HUDEP-2 (cell line): ENCODE measurements at regions not wholly inside any gene's neighbourhood (a gene's known extent, or its start where the extent isn't known, plus 50 kb on each side); places are given as distances from the start of the nearest gene placed in this dataset.

Experiments used
- DNase-seq, 76 experiments: peaks; one replicate each; lab custom pipeline; 2025; ENCODE audit not compliant: unreplicated experiment in 76 of 76; lab: John Stamatoyannopoulos, UW

DNA sequence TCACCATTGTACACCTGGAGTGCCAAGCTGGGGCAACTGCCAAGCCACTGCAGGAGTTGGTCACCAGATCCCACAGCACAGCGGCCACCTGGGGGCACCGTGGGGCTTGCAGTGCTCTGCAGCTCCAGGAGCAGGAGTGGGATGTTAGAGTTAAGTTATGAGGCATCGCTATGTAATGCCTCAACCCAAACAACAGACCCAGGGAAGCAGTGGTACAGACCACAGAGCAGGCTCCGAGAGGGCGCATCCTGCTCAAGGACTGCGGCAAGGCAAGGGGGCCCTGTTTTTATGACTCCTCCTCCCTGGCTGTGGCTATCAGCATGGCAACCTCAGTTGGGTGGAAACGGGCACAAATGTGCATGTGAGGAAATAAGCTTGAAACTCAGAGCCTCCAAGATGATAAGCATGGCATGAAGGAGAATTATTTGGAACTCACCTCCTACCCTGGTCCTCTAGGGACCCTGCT lies 63.1 kb downstream of the ARL6IP4 start:
- DNase-seq, result peak in 30 of 76 experiments; percentile 4 to 63 (median 24)

- DNase-seq, result no peak
Observed at GRCh38 chr12:123042833-123043232, 62.4 kb downstream of the ARL6IP4 start.

GRCh38 chr12:123041811-123042655 lies 61.6 kb downstream of the ARL6IP4 start:
- no peak for DNase-seq

- no peak for DNase-seq
Observed at GRCh38 chr12:123041042-123041531, 60.6 kb downstream of the ARL6IP4 start.

DNA sequence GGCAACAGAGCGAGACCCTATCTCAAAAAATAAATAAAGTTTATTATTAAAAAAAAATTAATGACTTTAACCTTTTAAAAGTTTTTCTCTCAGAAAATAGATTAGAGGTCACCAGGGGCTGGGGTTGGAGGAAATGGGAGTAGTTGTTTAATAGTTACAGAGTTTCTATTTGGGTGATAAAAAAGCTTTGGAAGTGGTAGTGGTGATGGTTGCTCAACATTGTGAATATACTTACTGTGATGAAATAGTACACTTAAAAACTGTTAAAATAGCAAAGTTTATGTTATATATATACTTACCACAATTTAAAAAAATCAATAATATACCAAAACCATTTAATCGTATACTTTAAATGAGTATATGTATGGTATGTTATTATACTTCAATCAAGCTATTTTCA lies 59.6 kb downstream of the ARL6IP4 start:
- no peak for DNase-seq

GRCh38 chr12:123038966-123039365 lies 58.5 kb downstream of the ARL6IP4 start:
- no peak for DNase-seq

DNA sequence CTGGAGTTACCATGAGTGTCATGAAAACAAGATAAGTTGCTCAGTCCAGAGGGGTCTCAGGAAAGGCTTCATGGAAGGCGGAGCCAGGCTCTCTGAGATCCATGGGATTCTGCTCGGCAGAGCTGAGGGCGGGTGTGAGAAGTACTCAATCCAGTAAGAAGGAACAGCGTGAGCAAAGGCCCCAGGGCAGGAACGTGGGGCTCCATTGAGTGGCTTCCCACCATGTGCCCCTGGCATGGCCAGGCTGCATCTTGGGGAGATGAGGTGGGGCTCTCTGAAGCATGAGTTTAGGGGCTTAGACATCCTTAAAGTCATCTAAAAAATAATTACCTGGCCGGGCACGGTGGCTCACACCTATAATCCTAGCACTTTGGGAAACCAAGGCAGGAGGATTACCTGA lies 58.0 kb downstream of the ARL6IP4 start:
- no peak for DNase-seq

GRCh38 chr12:123037791-123038190 lies 57.3 kb downstream of the ARL6IP4 start:
- DNase-seq, result no peak

DNA sequence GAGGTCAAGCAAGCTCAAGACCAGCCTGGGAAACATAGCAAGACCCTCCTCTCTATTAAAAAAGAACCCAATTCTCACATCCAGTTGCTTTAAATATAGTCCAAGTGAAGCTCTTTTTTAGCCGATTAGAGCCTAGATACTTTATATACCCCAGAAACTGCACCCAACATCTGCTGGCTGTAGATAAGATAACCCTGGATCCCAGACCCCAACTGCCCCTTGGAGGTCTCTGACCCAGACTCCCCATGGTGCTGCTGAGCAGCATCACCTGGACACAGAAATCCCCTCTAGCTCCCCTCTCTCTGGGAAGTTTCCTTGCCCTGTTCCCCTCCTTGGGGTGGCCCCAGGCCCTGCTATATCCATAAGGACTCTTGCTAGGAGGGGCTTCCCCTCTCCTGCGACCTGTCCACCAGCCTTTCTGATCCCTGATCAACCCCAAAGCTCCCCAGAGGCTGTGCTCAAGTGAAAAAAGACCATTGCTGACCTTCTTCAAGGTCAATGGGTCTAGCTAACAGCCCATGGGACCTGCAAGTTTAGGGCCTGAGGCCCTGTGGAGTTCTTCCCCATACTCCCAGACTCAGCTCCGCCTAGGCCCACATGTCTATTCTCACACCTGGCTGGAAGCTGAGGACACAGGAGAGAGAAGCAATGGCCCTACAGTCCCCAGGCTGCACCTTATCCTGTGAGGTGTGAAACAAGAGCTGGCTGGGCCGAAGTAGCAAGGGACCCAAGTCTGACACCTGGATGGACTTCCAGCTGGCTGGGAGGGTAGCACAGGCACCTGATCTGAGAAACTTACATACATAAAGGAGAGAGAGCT lies 56.2 kb downstream of the ARL6IP4 start:
- DNase-seq, result peak in 3 of 76 experiments; percentile 5 to 14 (median 9)

- DNase-seq, result no peak
Observed at GRCh38 chr12:123035841-123036240, 55.4 kb downstream of the ARL6IP4 start.

DNA sequence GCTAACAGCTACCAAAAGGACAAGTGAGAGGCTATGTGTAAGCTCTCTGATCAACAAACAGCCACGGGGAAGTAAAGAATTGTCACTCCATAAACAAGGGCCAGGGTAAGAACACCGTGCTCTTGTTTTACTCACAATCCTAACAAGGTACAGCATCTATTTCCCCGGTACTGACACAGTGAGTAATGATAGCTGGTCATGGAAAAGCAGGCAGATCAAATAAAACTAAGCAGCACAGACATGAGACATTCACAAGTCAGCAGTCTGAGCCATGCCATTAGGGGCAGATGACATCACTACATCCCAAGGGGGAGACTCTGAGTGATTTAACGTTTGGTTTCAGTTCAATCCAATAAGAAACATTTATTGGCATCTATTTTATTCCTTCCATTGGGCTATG lies 54.4 kb downstream of the ARL6IP4 start:
- DNase-seq, result no peak

DNA sequence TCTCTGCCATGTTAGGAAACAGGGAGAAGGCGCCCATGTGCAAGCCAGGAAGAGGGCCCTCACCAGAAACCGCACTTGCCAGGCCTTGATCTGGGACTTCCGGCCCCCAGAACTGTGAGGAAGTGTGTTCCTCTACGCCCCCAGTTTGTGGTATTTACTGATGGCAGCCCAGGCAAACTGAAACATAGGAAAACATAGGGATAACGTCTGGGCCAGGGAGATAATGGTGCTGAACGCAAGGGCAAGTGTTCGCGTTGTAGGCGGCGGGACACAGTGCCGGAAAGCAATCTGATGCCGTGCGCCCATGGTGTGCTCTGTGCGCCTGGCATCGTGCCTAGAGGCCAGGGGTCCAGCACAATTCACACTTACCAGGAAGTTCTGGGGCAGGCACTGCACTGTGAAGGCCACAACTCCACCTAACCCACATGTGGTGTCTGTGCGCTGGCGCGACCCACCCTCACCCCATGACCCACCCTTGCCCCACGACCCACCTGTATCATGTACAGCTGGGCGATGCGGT lies 53.6 kb downstream of the ARL6IP4 start:
- peak in 4 of 76 experiments; percentile 7 to 20 (median 14) for DNase-seq

GRCh38 chr12:123033392-123034021 lies 53.0 kb downstream of the ARL6IP4 start:
- peak in 9 of 76 experiments; percentile 6 to 49 (median 18) for DNase-seq

DNA sequence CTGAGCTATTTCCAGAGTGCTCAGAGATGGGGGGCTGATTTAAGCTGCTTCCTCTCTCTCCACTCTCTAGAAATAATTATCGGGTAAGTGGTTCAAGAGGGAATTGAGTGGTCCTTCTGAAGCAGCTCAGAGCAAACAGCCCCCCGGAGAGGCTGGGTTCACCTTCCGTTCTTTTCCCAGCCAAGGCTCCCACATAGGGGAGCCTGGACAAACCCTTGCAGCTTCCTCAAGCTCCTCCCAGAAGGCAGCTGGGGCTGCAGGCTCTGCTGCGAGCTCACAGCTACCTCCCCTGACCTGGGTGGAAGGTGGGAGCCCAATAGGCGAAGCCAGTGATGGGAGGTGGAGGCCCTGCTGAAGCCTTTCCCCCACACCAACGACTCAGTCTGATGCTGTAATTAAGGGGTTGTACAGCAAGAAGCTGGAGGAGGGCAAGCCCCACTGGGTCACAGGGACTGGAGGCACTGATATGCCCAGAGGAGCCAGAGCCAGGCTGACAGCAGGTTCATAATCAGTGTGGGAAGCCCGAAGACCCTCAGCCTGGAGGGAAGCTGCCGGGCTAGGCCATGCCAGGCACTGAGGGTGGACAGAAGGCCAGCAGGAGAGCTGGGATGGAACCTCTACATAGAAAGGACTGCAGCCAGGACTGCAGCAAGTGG lies 52.4 kb downstream of the ARL6IP4 start:
- no peak for DNase-seq
